ENCODE measurements at regions not wholly inside any gene's neighbourhood (a gene's known extent, or its start where the extent isn't known, plus 50 kb on each side); places are given as distances from the start of the nearest gene placed in this dataset.

GRCh38 chr5:35443803-35444595 is 173.7 kb upstream of the SPEF2 start:
- CTCF ChIA-PET: no interaction called here
- no peak for DNase-seq
- Mint-ChIP-seq H3K27me3 (peaks cover 23% of the 10 kb centered on the region), H3K4me3 (no peak overlapping the region), H3K4me1 (ENCODE audit: low read depth) (no peaks in the 10 kb centered on the region), H3K27ac (no peak overlapping the region), H3K36me3 (no peaks in the 10 kb centered on the region), H3K9me3 (no peaks in the 10 kb centered on the region)
- POLR2A ChIA-PET: no interaction called here
- intact Hi-C loops (cut with micrococcal nuclease): no loop called here

DNA sequence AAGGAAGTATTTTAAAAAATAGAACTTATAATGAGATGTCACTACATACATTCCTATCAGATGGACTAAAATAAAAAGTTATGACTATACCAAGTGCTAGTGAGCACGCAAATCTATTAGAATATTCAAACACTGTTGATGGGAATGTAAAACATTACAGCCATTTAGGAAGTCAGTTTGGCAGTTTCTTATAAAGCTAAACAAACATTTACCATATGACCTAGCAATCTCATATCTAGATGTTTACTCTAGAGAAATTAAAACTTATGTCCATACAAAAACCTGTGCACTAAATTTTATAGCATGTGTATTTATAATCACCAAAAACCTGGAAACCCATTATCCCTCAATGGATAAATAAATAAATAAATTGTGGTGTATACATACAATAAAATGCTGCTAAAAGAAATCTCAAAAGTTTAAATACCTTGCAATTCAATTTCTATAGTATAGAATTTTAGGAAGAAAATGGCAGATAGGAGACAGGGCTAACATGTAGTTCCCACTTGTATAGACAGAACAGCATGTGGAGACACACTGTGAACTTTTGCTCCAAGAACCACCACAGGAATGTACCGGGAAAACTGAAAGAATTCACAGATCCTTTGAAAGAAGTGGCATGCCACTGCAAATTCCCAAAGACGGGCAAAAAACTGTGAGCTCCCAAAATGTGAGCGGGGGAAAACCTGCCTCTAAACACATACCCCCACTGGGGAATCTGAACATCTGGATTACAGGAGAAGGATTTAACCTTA is 174.6 kb upstream of the SPEF2 start:
- no peak overlapping the region for H3K4me3 Mint-ChIP-seq
- H3K27me3 Mint-ChIP-seq: peaks cover 30% of the 10 kb centered on the region
- intact Hi-C loops (cut with micrococcal nuclease): no loop called here
- POLR2A ChIA-PET: no interaction called here
- CTCF ChIA-PET: no interaction called here
- H3K9me3 Mint-ChIP-seq: no peaks in the 10 kb centered on the region
- H3K36me3 Mint-ChIP-seq: no peaks in the 10 kb centered on the region
- no peaks in the 10 kb centered on the region for H3K4me1 Mint-ChIP-seq (ENCODE audit: low read depth)
- DNase-seq: no peak
- H3K27ac Mint-ChIP-seq: no peak overlapping the region

GRCh38 chr5:35440409-35440808 is 177.3 kb upstream of the SPEF2 start:
- Mint-ChIP-seq H3K4me1 (ENCODE audit: low read depth) (no peaks in the 10 kb centered on the region), H3K4me3 (no peak overlapping the region), H3K27ac (no peak overlapping the region), H3K9me3 (no peaks in the 10 kb centered on the region), H3K27me3 (peaks cover 29% of the 10 kb centered on the region), H3K36me3 (no peaks in the 10 kb centered on the region)
- ChIA-PET CTCF (no interaction called here), POLR2A (no interaction called here)
- no peak for DNase-seq
- intact Hi-C loops (cut with micrococcal nuclease): no loop called here

- Mint-ChIP-seq H3K4me3 (no peak overlapping the region), H3K9me3 (no peaks in the 10 kb centered on the region), H3K27ac (no peak overlapping the region), H3K27me3 (peaks cover 32% of the 10 kb centered on the region), H3K36me3 (no peaks in the 10 kb centered on the region), H3K4me1 (ENCODE audit: low read depth) (no peaks in the 10 kb centered on the region)
- intact Hi-C loops (cut with micrococcal nuclease): no loop called here
- no peak for DNase-seq
- POLR2A ChIA-PET: no interaction called here
- CTCF ChIA-PET: no interaction called here
Measured at GRCh38 chr5:35438786-35439185, 178.9 kb upstream of the SPEF2 start.

DNA sequence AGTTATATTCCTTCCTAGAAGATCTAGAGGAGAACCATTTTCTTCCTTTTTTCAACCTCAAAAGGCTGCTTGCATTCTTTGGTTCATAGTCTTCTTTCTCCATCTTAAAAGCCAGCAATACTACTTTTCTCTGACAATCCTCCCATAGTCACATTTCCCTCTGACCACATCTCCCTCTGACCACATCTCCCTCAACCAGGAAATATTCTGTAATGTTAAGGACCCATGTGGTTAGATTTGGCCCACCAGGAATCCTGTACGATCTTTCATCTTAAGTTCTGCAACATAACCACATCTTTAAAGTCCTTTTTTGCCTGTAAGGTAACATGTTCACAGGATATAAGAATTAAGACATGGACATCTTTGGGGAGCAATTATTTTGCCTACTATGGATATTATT is 179.4 kb upstream of the SPEF2 start:
- H3K4me3 Mint-ChIP-seq: no peak overlapping the region
- intact Hi-C loops (cut with micrococcal nuclease): no loop called here
- no peaks in the 10 kb centered on the region for H3K9me3 Mint-ChIP-seq
- no peak for DNase-seq
- H3K27me3 Mint-ChIP-seq: peaks cover 32% of the 10 kb centered on the region
- no peak overlapping the region for H3K27ac Mint-ChIP-seq
- CTCF ChIA-PET: no interaction called here
- H3K4me1 Mint-ChIP-seq (ENCODE audit: low read depth): no peaks in the 10 kb centered on the region
- no peaks in the 10 kb centered on the region for H3K36me3 Mint-ChIP-seq
- POLR2A ChIA-PET: no interaction called here

GRCh38 chr5:35436400-35437057 is 181.1 kb upstream of the SPEF2 start:
- intact Hi-C loops (cut with micrococcal nuclease): no loop called here
- Mint-ChIP-seq H3K36me3 (no peaks in the 10 kb centered on the region), H3K27ac (no peak overlapping the region), H3K4me3 (no peak overlapping the region), H3K27me3 (peaks cover 33% of the 10 kb centered on the region), H3K4me1 (ENCODE audit: low read depth) (no peaks in the 10 kb centered on the region), H3K9me3 (no peaks in the 10 kb centered on the region)
- ChIA-PET CTCF (interaction anchor here (1.1 to 2.2 kb wide), 10 partner anchors 12 to 490 kb away, joined by 3 to 8 read pairs (median 4); no protein-coding TSS in a partner anchor), POLR2A (interaction anchor here (0.6 kb wide), 1 partner anchor 375 kb away, joined by 4 read pairs; no protein-coding TSS in a partner anchor)
- DNase-seq: no peak

DNA sequence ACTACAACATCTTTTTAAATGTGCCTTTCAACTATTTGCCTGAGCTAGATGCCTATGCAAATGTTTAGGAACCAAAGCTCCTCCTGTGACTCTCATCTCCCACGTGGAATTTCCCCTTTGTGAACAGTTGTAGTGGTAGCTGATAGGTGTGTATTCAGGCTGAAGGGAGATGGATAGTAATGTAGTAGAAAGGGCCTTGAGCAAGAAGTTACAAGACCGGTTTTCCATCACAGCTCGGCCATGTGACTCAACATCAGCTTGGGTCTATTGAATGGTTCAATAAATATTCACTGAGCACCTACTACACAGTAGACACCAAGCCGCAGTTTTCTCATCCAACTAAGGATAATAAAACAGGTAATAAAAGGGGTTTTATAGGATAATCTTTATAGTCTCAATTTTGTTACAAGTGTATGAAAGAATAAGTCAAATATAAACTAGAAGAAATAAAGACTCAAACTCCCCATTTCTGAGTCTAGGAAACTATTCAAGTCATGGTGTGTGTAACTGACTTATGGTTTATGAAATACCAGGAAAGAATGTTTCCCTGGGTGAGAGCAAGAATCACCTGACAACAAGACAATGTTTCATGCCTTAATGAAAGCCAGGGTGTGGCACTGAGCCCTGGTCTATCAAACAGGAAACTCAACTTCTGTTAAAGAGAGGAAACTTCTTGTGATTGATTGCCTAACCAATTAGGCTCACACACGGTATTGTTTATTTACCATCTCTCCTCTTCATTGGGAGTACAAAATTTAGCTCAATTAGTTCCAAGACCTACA is 187.1 kb upstream of the SPEF2 start:
- H3K9me3 Mint-ChIP-seq: no peaks in the 10 kb centered on the region
- no peak for DNase-seq
- CTCF ChIA-PET: no interaction called here

GRCh38 chr5:35420200-35420599 is 189.9 kb upstream of the PRLR start:
- Mint-ChIP-seq H3K4me1 (ENCODE audit: low read depth) (no peaks in the 10 kb centered on the region), H3K4me3 (no peak overlapping the region), H3K27ac (no peak overlapping the region), H3K27me3 (peaks cover 4% of the 10 kb centered on the region), H3K9me3 (no peaks in the 10 kb centered on the region), H3K36me3 (no peaks in the 10 kb centered on the region)
- DNase-seq: no peak
- intact Hi-C loops (cut with micrococcal nuclease): no loop called here
- CTCF ChIA-PET: interaction anchor here (2.8 kb wide), 1 partner anchor 16 kb away, joined by 8 read pairs; no protein-coding TSS in a partner anchor
- POLR2A ChIA-PET: no interaction called here

More for the DNA sequence above, 187.1 kb upstream of the SPEF2 start:
- Mint-ChIP-seq H3K36me3 (no peaks in the 10 kb centered on the region), H3K4me1 (ENCODE audit: low read depth) (no peaks in the 10 kb centered on the region), H3K27me3 (peaks cover 12% of the 10 kb centered on the region), H3K4me3 (no peak overlapping the region), H3K27ac (no peak overlapping the region)
- intact Hi-C loops (cut with micrococcal nuclease): no loop called here
- POLR2A ChIA-PET: no interaction called here

DNA sequence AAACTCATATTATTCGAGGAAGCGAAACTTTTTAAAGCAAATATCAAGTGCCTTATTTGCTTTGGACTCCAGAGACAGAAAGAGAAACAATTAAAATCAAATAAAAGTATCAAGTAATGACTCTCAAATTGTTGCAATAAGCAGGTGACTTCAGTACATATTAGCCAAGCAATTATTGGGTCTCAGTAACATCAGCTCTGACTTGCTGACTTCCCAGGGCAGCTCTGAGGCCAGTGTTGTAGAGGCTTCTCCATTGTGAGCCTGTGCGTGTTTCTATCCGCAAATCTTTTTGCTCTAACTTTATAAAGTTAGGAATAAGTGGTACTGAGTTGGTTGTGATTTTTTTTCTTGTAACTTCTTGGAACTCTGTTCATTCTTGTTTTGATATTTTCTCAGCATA is 186.8 kb upstream of the PRLR start:
- CTCF ChIA-PET: interaction anchor here (1.9 kb wide), 1 partner anchor 19 kb away, joined by 4 read pairs; no protein-coding TSS in a partner anchor
- H3K4me1 Mint-ChIP-seq (ENCODE audit: low read depth): no peaks in the 10 kb centered on the region
- DNase-seq: no peak
- intact Hi-C loops (cut with micrococcal nuclease): no loop called here
- H3K27me3 Mint-ChIP-seq: peaks cover 5% of the 10 kb centered on the region
- no peak overlapping the region for H3K27ac Mint-ChIP-seq
- POLR2A ChIA-PET: no interaction called here
- no peaks in the 10 kb centered on the region for H3K36me3 Mint-ChIP-seq
- peaks cover 7% of the 10 kb centered on the region for H3K9me3 Mint-ChIP-seq
- H3K4me3 Mint-ChIP-seq: no peak overlapping the region

DNA sequence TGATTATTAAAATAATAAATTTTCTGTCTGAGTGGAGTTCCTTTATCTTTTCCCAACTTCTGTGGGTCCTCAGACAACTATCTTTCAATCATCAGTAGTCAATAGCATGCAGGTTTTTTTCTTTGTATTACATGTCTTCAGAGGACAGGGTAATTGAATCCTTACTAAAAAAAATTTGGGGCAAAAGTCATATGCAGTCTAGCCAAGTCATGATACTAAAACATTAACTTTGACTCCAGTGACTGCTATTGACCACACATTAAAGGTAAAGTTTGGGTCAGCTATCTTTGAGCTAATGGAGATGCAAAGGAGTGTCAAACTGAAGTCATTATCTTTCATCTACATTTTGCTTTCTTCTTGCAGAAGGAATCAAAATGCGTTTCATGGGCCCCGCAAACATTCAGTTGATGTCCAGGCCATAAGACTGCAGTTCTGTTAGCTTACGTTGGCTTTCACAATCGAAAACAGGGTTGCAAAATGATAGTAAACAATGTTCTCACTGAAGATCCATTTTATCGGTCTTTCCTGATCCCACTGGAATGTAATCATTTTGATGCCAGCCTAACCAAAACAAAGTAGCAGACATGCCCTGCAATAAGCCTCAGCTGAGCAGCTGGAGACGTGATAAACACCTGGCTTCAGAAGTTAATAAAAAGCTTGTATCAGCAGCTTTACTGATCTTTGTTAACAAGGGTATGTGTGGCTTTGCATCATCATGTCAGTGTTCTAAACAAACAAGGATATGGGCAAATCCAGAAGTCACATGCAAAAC is 186.1 kb upstream of the PRLR start:
- Mint-ChIP-seq H3K4me1 (ENCODE audit: low read depth) (no peaks in the 10 kb centered on the region), H3K27me3 (peaks cover 3% of the 10 kb centered on the region), H3K27ac (no peak overlapping the region), H3K36me3 (no peaks in the 10 kb centered on the region), H3K4me3 (no peak overlapping the region), H3K9me3 (peaks cover 7% of the 10 kb centered on the region)
- POLR2A ChIA-PET: no interaction called here
- intact Hi-C loops (cut with micrococcal nuclease): no loop called here
- no peak for DNase-seq
- CTCF ChIA-PET: interaction anchor here (1.9 kb wide), 1 partner anchor 20 kb away, joined by 4 read pairs; no protein-coding TSS in a partner anchor

DNA sequence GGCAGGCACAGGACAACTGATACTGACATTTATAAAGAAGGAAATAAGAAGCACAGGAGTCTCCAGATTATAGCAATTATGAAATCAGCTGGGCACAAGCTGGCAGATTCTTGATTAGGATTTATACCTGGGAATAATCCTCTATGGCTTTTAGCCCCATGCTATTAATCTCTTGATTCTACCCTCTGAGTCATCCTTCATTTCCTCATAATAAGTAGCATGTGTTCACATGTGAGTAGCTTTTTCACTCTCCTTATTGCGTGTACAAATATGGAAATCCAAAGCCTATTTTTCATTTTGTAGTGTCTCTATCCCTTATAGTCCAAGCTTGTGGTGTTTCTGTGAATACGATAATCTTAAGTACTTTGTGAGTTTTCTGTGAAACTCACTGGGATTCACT is 185.0 kb upstream of the PRLR start:
- Mint-ChIP-seq H3K27me3 (peaks cover 3% of the 10 kb centered on the region), H3K4me3 (no peak overlapping the region), H3K27ac (no peak overlapping the region), H3K4me1 (ENCODE audit: low read depth) (no peaks in the 10 kb centered on the region), H3K9me3 (peaks cover 7% of the 10 kb centered on the region), H3K36me3 (no peaks in the 10 kb centered on the region)
- CTCF ChIA-PET: no interaction called here
- DNase-seq: no peak
- intact Hi-C loops (cut with micrococcal nuclease): no loop called here
- POLR2A ChIA-PET: no interaction called here
